Duodenal mucosa (tissue), 2 donors: ENCODE measurements at regions not wholly inside any gene's neighbourhood (a gene's known extent, or its start where the extent isn't known, plus 50 kb on each side); places are given as distances from the start of the nearest gene placed in this dataset.

Experiments used
- H3K27ac ChIP-seq: one replicate; pipeline ENCODE4 v1.7.0; 2013; ENCODE audit warnings: low read depth, low read length
- H3K27me3 ChIP-seq, 2 donors: one replicate each; pipeline ENCODE4 v1.7.0; 2013; ENCODE audit warnings: low read length in 2 of 2, control low read depth in 1 of 2; ENCODE audit not compliant: insufficient read depth in 2 of 2, control insufficient read depth in 1 of 2
- H3K36me3 ChIP-seq, 2 donors: one replicate each; pipeline ENCODE4 v1.7.0; 2013; ENCODE audit warnings: low read length in 2 of 2, control low read depth in 1 of 2; ENCODE audit not compliant: insufficient read depth in 2 of 2, control insufficient read depth in 1 of 2
- H3K4me1 ChIP-seq, 2 donors: one replicate each; pipeline ENCODE4 v1.7.0; 2013; ENCODE audit warnings: low read length in 2 of 2, control low read depth in 1 of 2; ENCODE audit not compliant: insufficient read depth in 2 of 2, control insufficient read depth in 1 of 2
- H3K4me3 ChIP-seq, 2 donors: one replicate each; pipeline ENCODE4 v1.7.0; 2013; ENCODE audit warnings: low read length in 2 of 2, low read depth in 1 of 2
- H3K9ac ChIP-seq, 2 donors: one replicate each; pipeline ENCODE4 v1.7.0; 2013; ENCODE audit warnings: low read length in 2 of 2, low read depth in 1 of 2
- H3K9me3 ChIP-seq, 2 donors: one replicate each; pipeline ENCODE4 v1.7.0; 2013; ENCODE audit warnings: low read length in 2 of 2, control low read depth in 1 of 2; ENCODE audit not compliant: control insufficient read depth in 1 of 2

GRCh38 chr6:101268541-101268940 is 125.0 kb upstream of the GRIK2 start:
- no peaks in the 10 kb centered on the region for H3K27me3 ChIP-seq
- no peaks in the 10 kb centered on the region for H3K9me3 ChIP-seq

GRCh38 chr6:101275251-101275650 is 118.3 kb upstream of the GRIK2 start:
- H3K9me3 ChIP-seq: no peaks in the 10 kb centered on the region
- no peaks in the 10 kb centered on the region for H3K36me3 ChIP-seq
- no peak overlapping the region for H3K4me3 ChIP-seq
- no peak overlapping the region for H3K27ac ChIP-seq
- H3K4me1 ChIP-seq: no peaks in the 10 kb centered on the region
- no peaks in the 10 kb centered on the region for H3K27me3 ChIP-seq
- H3K9ac ChIP-seq: no peak overlapping the region

More at GRCh38 chr6:101268541-101268940, 125.0 kb upstream of the GRIK2 start:
- Histone ChIP-seq H3K27ac (no peak overlapping the region), H3K36me3 (no peaks in the 10 kb centered on the region), H3K4me1 (no peaks in the 10 kb centered on the region), H3K4me3 (no peak overlapping the region), H3K9ac (no peak overlapping the region)

GRCh38 chr6:101276066-101276465 is 117.4 kb upstream of the GRIK2 start:
- Histone ChIP-seq H3K27me3 (no peaks in the 10 kb centered on the region), H3K4me1 (no peaks in the 10 kb centered on the region), H3K9ac (no peak overlapping the region), H3K36me3 (no peaks in the 10 kb centered on the region), H3K9me3 (no peaks in the 10 kb centered on the region), H3K27ac (no peak overlapping the region), H3K4me3 (no peak overlapping the region)

GRCh38 chr6:101279410-101279809 is 114.1 kb upstream of the GRIK2 start:
- Histone ChIP-seq H3K9ac (no peak overlapping the region), H3K4me1 (no peaks in the 10 kb centered on the region), H3K36me3 (no peaks in the 10 kb centered on the region), H3K9me3 (no peaks in the 10 kb centered on the region), H3K27me3 (no peaks in the 10 kb centered on the region), H3K27ac (no peak overlapping the region), H3K4me3 (no peak overlapping the region)

GRCh38 chr6:101281266-101281665 is 112.2 kb upstream of the GRIK2 start:
- no peaks in the 10 kb centered on the region for H3K9me3 ChIP-seq
- H3K9ac ChIP-seq: no peak overlapping the region
- no peaks in the 10 kb centered on the region for H3K4me1 ChIP-seq
- no peak overlapping the region for H3K4me3 ChIP-seq
- no peaks in the 10 kb centered on the region for H3K27me3 ChIP-seq
- H3K27ac ChIP-seq: no peak overlapping the region
- H3K36me3 ChIP-seq: no peaks in the 10 kb centered on the region

- no peak overlapping the region for H3K27ac ChIP-seq
- H3K4me1 ChIP-seq: no peaks in the 10 kb centered on the region
- no peaks in the 10 kb centered on the region for H3K27me3 ChIP-seq
- no peak overlapping the region for H3K9ac ChIP-seq
- H3K36me3 ChIP-seq: no peaks in the 10 kb centered on the region
- no peaks in the 10 kb centered on the region for H3K9me3 ChIP-seq
- no peak overlapping the region for H3K4me3 ChIP-seq
Observed at GRCh38 chr6:101284131-101284530, 109.4 kb upstream of the GRIK2 start.

- no peaks in the 10 kb centered on the region for H3K27me3 ChIP-seq
- H3K27ac ChIP-seq: no peak overlapping the region
- H3K9me3 ChIP-seq: no peaks in the 10 kb centered on the region
- no peaks in the 10 kb centered on the region for H3K36me3 ChIP-seq
- no peak overlapping the region for H3K9ac ChIP-seq
- no peak overlapping the region for H3K4me3 ChIP-seq
- no peaks in the 10 kb centered on the region for H3K4me1 ChIP-seq
Observed at GRCh38 chr6:101286146-101286545, 107.4 kb upstream of the GRIK2 start.

GRCh38 chr6:101290346-101290745 is 103.2 kb upstream of the GRIK2 start:
- Histone ChIP-seq H3K27me3 (no peaks in the 10 kb centered on the region), H3K9me3 (no peaks in the 10 kb centered on the region)

GRCh38 chr6:101294051-101294638 is 99.4 kb upstream of the GRIK2 start:
- Histone ChIP-seq H3K4me3 (no peak overlapping the region), H3K27me3 (no peaks in the 10 kb centered on the region), H3K4me1 (no peaks in the 10 kb centered on the region), H3K9ac (no peak overlapping the region), H3K36me3 (no peaks in the 10 kb centered on the region), H3K27ac (no peak overlapping the region), H3K9me3 (no peaks in the 10 kb centered on the region)

More at GRCh38 chr6:101290346-101290745, 103.2 kb upstream of the GRIK2 start:
- Histone ChIP-seq H3K4me1 (no peaks in the 10 kb centered on the region), H3K27ac (no peak overlapping the region), H3K9ac (no peak overlapping the region), H3K4me3 (no peak overlapping the region), H3K36me3 (no peaks in the 10 kb centered on the region)

- Histone ChIP-seq H3K27me3 (no peaks in the 10 kb centered on the region), H3K27ac (no peak overlapping the region), H3K9ac (no peak overlapping the region), H3K9me3 (no peaks in the 10 kb centered on the region), H3K36me3 (no peaks in the 10 kb centered on the region), H3K4me3 (no peak overlapping the region), H3K4me1 (no peaks in the 10 kb centered on the region)
Observed at GRCh38 chr6:101294676-101295075, 98.8 kb upstream of the GRIK2 start.
